ENCODE measurements at regions not wholly inside any gene's neighbourhood (a gene's known extent, or its start where the extent isn't known, plus 50 kb on each side); places are given as distances from the start of the nearest gene placed in this dataset.

- H3K27ac ChIP-seq (replicated peaks), result no peak overlapping the region
- TF ChIP-seq CTCF (IDR thresholded peaks at IDR 0.05; ENCODE audit: borderline replicate concordance), result no peak
- H3K4me3 ChIP-seq, result no peak overlapping the region
- no peak for DNase-seq
- H3K36me3 ChIP-seq, result no peaks in the 10 kb centered on the region
- H3K9me3 ChIP-seq (replicated peaks), result peaks cover 8% of the 10 kb centered on the region
- H3K27me3 ChIP-seq (ENCODE audit: low read depth), result no peaks in the 10 kb centered on the region
- H3K4me1 ChIP-seq, result no peaks in the 10 kb centered on the region
- intact Hi-C loops (cut with micrococcal nuclease), result no loop called here
Observed at GRCh38 chr9:118606668-118607067, 762.6 kb downstream of the BRINP1 start.

GRCh38 chr9:118609355-118610044, 759.7 kb downstream of the BRINP1 start:
- no peak for TF ChIP-seq CTCF (IDR thresholded peaks at IDR 0.05; ENCODE audit: borderline replicate concordance)
- Histone ChIP-seq H3K4me1 (no peaks in the 10 kb centered on the region), H3K9me3 (replicated peaks) (peaks cover 8% of the 10 kb centered on the region), H3K4me3 (no peak overlapping the region), H3K36me3 (no peaks in the 10 kb centered on the region), H3K27me3 (ENCODE audit: low read depth) (no peaks in the 10 kb centered on the region), H3K27ac (replicated peaks) (no peak overlapping the region)
- intact Hi-C loops (cut with micrococcal nuclease), result no loop called here
- DNase-seq, result no peak

GRCh38 chr9:118612201-118612600, 757.0 kb downstream of the BRINP1 start:
- no peaks in the 10 kb centered on the region for H3K4me1 ChIP-seq
- no peak overlapping the region for H3K27ac ChIP-seq (replicated peaks)
- intact Hi-C loops (cut with micrococcal nuclease), result no loop called here
- no peak for TF ChIP-seq CTCF (IDR thresholded peaks at IDR 0.05; ENCODE audit: borderline replicate concordance)
- H3K36me3 ChIP-seq, result no peaks in the 10 kb centered on the region
- no peaks in the 10 kb centered on the region for H3K27me3 ChIP-seq (ENCODE audit: low read depth)
- H3K4me3 ChIP-seq, result no peak overlapping the region
- H3K9me3 ChIP-seq (replicated peaks), result peaks cover 8% of the 10 kb centered on the region
- no peak for DNase-seq

GRCh38 chr9:118613996-118614395, 755.2 kb downstream of the BRINP1 start:
- intact Hi-C loops (cut with micrococcal nuclease), result no loop called here

GRCh38 chr9:118618084-118618483, 751.2 kb downstream of the BRINP1 start:
- DNase-seq, result no peak
- H3K36me3 ChIP-seq, result no peaks in the 10 kb centered on the region
- H3K4me3 ChIP-seq, result no peak overlapping the region
- H3K27me3 ChIP-seq (ENCODE audit: low read depth), result no peaks in the 10 kb centered on the region
- no peaks in the 10 kb centered on the region for H3K9me3 ChIP-seq (replicated peaks)
- no peak for TF ChIP-seq CTCF (IDR thresholded peaks at IDR 0.05; ENCODE audit: borderline replicate concordance)
- H3K27ac ChIP-seq (replicated peaks), result no peak overlapping the region
- no peaks in the 10 kb centered on the region for H3K4me1 ChIP-seq
- intact Hi-C loops (cut with micrococcal nuclease), result no loop called here

More at GRCh38 chr9:118613996-118614395, 755.2 kb downstream of the BRINP1 start:
- H3K9me3 ChIP-seq (replicated peaks), result peaks cover 8% of the 10 kb centered on the region
- DNase-seq, result no peak
- H3K27me3 ChIP-seq (ENCODE audit: low read depth), result no peaks in the 10 kb centered on the region
- H3K27ac ChIP-seq (replicated peaks), result no peak overlapping the region
- H3K4me1 ChIP-seq, result no peaks in the 10 kb centered on the region
- H3K36me3 ChIP-seq, result no peaks in the 10 kb centered on the region
- TF ChIP-seq CTCF (IDR thresholded peaks at IDR 0.05; ENCODE audit: borderline replicate concordance), result no peak
- H3K4me3 ChIP-seq, result no peak overlapping the region

All from left ventricle myocardium inferior (tissue), 1 donor.